NOMO-1 (cell line): ENCODE measurements at regions not wholly inside any gene's neighbourhood (a gene's known extent, or its start where the extent isn't known, plus 50 kb on each side); places are given as distances from the start of the nearest gene placed in this dataset.

Source experiments
- DNase-seq, 2 experiments: peaks; one replicate each; lab custom pipeline; 2025; ENCODE audit not compliant: unreplicated experiment in 2 of 2; lab: John Stamatoyannopoulos, UW

- DNase-seq, result no peak
Observed at GRCh38 chr4:187444061-187444460, 551.5 kb upstream of the ZFP42 start.

DNA sequence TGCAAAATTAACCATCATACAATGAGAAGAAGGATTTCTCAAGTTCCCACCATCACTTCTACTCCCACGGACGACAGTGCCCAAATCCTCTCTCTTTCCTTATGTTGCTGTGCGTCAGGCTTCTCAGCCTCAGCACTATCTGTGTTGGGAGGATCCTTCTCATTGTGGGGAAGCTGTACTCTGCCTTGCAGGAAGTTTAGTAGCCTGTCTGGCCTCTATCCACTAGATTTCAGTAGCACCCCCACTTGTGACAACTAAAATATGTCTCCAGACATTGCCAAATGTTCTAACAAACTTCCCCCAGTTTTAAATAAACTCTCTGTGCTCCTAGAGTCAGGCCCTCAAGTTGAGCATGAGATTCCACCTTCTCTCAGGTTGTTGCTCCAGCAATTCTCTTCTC is 545.9 kb upstream of the ZFP42 start:
- no peak for DNase-seq

DNA sequence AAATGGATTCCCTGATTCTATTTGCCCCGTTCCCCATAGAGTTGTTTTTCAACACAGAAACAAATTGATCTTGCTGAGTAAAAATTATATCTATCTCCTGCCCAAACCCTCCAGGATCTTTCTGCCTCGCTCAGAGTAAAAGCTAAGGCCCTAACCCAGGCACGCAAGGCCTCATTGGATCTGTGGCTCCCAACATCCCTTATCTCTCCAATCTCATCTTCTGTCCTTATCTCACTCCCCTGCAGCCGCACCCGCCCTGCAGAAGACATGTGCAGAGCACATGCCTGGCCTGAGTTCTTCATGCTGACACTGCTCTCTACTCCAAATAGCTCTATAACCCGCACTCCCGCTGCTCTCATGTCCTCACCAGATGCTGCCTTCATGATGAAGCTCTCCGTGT is 543.8 kb upstream of the ZFP42 start:
- no peak for DNase-seq

GRCh38 chr4:187460016-187460415 is 535.6 kb upstream of the ZFP42 start:
- no peak for DNase-seq

- no peak for DNase-seq
Observed at GRCh38 chr4:187464573-187464972, 531.0 kb upstream of the ZFP42 start.

GRCh38 chr4:187467224-187467623 is 528.3 kb upstream of the ZFP42 start:
- no peak for DNase-seq

DNA sequence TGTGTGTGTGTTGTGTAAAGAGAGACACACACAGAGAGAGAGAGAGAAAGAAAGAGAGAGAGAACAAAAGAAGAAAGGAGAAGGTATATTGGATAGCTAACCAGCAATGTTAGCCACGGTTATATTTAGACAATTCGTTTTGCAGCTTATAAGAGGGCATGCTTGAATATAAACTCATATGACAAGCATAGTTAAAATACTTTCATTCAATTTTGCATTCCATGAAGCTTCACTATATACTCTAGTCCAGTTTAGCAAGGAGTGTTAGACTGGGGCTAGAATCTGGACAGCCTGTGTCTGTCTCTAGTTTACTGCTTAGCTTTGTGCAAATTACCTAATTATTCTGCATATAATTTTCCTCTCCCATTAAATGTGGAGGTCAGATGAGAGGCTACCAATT is 525.9 kb upstream of the ZFP42 start:
- DNase-seq, result no peak

DNA sequence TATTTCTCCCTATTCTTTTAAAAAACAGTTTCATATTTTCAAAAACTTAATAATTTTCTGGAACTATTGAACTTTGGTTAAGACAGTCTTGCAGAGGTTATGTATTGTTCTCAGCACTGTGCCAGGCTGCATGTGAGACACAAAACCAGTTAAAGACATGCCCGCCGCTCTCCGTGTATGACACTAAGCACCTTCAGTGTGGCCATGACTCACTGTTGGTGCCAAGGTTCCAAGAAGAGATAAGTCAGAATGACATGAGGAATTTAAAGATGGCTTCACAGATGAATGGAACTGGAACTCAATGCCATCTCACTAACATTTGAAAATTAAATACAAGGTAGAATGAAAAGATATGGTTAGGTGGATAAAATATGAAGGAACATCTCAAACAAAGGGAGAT is 525.5 kb upstream of the ZFP42 start:
- no peak for DNase-seq

GRCh38 chr4:187474238-187474637 is 521.3 kb upstream of the ZFP42 start:
- DNase-seq, result no peak

DNA sequence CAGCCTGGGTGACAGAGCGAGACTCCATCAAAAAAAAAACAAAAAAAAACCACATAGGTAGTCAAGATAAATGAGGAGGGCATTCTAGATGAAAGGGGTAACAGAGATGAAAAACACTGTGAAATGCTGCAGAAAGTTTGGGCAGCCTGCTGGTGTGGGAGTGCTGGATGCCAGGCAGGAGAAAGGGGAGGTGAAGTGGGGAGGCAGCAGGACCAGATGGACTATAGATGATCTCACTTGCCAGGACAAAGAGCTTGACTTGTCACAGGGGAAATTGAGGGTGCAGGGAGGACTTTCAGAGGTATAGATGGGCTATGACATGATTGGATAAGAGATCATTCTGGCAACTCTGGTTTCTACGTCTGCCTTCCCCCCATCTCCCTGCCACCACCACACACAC is 519.7 kb upstream of the ZFP42 start:
- no peak for DNase-seq

DNA sequence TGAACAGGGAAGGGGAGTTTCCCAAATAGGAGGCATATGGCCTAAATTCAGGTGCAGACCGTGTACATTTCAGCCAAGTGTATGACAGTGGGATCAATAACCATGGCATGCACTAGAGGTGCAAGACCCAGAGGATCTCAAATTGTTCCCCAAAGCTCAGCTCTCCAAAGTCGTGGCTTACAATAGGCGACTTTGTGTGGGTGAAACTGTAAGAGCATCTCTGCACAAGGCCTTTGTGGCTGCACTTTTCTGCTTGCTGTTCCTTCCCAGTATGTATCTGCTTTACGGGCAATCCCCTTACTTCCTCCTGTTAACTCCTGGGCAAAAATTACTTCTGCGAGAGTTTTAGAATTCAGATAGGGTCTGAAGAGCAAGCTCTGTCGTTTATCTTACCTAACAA is 518.3 kb upstream of the ZFP42 start:
- no peak for DNase-seq

DNA sequence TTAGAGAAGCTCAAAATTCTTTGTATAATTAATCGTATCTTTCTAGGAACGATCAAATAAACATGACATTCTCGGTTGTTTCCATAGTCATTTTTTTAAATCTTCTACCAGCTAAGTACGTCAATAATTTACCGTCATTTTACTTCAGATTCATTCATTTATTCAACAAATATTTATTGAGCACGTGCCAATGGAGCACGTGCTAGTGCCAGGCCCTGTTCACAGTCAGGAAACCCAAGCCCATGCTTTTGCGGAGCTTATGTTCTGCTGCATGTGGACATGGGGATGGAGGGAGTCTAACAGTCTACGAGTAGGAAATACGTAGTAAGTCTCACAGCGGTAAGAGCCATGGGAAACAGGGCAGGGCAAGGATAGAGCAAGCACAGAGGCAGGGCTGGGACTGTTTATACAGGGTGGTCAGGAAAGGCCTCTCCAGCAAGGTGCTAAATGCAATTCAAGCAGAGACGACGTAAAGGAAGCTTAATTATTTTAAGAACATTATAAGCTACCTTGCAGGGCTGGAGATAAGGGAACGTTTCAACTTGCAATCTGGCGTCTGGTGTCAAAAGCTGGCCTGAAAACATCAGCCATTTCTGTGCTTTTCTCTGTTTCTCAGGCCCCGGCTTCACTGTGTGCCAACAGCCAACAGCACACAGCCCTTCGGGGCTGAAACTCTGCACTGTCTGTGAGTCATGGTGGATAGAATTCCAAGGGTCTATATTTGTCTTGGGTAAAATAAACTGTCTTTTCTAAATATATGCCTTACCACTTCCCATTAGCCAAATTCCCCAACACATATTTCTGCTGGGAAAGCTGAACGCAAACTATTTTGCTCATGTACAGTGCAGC is 517.1 kb upstream of the ZFP42 start:
- DNase-seq, result no peak

GRCh38 chr4:187479511-187479910 is 516.1 kb upstream of the ZFP42 start:
- no peak for DNase-seq

DNA sequence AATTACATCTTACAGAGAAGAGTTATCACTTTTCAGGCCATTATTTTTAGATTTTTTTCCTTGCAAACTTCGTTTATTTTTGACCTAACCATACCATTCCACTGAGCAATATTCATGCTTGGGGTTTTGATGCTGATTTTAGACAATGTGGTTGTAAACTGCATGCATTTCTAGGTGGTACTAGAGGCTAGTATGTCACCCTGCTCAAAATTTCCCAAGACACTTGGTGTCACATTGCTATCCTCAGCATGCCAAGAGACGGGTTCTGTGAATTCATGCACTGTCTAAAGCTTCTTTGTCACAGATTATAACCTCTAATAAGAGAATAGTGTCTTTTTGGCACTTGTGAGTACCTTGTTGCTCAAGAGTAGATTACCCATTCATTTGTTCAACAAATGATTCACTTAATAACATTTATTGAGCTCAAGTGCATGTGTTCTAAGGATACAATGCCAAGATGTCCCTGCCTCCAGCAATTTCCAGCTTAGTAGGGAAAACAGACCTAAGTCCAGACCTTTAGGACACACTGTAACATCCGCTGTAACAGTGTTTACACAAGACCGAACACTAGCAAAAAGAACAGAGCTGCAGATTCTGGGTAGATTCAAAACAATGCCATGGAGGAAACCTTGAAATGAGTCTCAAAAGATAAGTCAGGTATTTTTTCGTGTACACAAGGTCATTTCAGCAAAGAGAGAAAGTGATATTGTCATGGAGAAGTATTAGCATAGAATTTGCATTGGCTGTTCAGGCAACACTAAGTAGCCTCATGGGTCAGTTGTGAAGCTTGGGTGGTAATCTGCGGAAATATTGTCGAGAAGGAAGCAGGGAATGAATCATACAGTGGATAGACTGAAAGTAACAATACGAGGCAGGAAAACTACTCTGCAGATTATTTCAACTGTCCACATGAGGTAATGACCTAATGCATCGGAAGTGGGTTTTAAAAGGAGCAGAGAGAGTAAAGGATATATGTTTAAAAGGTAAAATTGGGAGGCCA is 515.1 kb upstream of the ZFP42 start:
- DNase-seq, result no peak

- DNase-seq, result no peak
Observed at GRCh38 chr4:187484186-187484585, 511.4 kb upstream of the ZFP42 start.

- no peak for DNase-seq
Observed at GRCh38 chr4:187485676-187486075, 509.9 kb upstream of the ZFP42 start.

- DNase-seq, result no peak
Observed at GRCh38 chr4:187491286-187491685, 504.3 kb upstream of the ZFP42 start.

DNA sequence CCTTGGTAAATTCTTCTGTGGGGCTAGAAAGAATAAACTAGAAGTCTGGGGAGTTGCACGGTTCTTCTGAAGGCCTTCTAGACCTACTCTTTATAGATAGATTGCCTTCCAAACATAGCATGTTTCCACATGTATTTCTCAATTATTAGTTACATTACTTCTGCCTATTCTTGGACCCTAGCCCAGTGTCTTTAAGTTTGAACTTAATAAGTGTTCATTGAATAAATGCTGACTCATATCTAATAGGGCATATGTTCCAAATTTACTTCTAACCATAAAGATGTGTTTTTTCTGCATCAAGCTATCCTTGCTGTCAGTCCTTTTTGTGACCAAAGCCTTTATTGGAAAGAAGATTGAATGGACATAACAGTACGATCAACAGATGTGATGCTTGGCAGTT is 503.6 kb upstream of the ZFP42 start:
- no peak for DNase-seq

DNA sequence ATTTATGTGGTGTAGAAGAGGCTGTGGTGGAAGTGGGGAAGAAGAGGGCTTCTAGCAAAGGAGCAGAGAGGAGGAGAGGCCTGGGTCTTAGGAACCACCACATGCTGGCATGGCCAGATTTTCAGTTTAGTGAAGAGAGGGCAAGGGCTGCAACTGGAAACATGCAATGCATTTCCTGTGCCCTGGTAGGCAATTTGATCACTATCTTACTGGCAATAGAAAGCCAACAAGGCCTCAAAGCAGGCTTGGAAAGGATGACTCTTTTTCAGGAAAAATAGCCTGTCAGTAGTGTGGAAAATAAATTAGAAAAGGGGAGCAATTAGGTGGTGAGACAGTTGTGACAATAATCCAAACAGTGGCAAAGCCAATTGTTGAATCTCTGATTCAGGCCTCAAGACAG is 501.9 kb upstream of the ZFP42 start:
- no peak for DNase-seq

GRCh38 chr4:187499956-187500355 is 495.6 kb upstream of the ZFP42 start:
- no peak for DNase-seq

- DNase-seq, result no peak
Observed at GRCh38 chr4:187500796-187501195, 494.8 kb upstream of the ZFP42 start.

DNA sequence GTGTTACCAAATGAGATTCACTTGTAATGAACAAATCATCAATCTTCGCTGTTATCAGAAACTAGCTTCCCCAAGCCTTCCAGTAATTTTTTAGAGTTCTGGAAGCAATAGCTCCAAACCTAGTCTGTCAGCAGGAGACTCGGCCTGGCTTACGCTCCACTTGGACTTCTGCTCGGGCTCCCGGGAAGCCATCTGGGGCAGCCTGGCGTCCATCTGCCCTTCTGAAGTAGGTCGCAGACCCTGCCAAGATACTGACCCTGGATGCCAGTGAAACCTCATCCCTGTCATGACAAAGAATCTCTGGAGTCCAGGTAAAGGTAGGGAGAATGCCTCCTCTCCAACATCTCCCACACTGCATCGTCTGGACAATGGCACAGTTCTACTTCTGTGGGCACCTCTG is 493.8 kb upstream of the ZFP42 start:
- DNase-seq, result no peak
